ENCODE measurements at regions not wholly inside any gene's neighbourhood (a gene's known extent, or its start where the extent isn't known, plus 50 kb on each side); places are given as distances from the start of the nearest gene placed in this dataset.

DNA sequence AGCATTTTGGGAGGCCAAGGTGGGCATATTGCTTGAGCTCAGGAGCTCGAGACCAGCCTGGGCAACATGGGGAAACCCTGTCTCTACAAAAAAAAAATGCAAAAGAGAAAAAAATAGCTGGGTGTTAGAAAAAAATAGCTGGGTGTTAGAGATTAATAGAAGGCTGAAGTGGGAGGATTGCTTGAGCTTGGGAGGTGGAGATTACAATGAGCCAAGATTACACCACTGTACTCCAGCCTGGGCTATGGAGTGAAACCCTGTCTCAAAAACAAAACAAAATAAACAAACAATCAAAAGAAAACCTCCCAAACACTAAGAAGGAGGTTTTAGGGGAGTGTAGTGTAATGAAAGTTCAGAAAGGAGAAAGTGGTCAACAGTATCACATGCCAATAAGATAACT, 202.1 kb downstream of the FLRT2 start:
- TF ChIP-seq, protein P1, sequence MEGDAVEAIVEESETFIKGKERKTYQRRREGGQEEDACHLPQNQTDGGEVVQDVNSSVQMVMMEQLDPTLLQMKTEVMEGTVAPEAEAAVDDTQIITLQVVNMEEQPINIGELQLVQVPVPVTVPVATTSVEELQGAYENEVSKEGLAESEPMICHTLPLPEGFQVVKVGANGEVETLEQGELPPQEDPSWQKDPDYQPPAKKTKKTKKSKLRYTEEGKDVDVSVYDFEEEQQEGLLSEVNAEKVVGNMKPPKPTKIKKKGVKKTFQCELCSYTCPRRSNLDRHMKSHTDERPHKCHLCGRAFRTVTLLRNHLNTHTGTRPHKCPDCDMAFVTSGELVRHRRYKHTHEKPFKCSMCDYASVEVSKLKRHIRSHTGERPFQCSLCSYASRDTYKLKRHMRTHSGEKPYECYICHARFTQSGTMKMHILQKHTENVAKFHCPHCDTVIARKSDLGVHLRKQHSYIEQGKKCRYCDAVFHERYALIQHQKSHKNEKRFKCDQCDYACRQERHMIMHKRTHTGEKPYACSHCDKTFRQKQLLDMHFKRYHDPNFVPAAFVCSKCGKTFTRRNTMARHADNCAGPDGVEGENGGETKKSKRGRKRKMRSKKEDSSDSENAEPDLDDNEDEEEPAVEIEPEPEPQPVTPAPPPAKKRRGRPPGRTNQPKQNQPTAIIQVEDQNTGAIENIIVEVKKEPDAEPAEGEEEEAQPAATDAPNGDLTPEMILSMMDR (IDR thresholded peaks at IDR 0.05), result no peak
- no peak for TF ChIP-seq POLR2A (IDR thresholded peaks at IDR 0.05)
- no peak for TF ChIP-seq POLR2AphosphoS5 (IDR thresholded peaks at IDR 0.05)

All from breast epithelium (tissue), 3 donors.